ENCODE measurements at regions not wholly inside any gene's neighbourhood (a gene's known extent, or its start where the extent isn't known, plus 50 kb on each side); places are given as distances from the start of the nearest gene placed in this dataset.

DNA sequence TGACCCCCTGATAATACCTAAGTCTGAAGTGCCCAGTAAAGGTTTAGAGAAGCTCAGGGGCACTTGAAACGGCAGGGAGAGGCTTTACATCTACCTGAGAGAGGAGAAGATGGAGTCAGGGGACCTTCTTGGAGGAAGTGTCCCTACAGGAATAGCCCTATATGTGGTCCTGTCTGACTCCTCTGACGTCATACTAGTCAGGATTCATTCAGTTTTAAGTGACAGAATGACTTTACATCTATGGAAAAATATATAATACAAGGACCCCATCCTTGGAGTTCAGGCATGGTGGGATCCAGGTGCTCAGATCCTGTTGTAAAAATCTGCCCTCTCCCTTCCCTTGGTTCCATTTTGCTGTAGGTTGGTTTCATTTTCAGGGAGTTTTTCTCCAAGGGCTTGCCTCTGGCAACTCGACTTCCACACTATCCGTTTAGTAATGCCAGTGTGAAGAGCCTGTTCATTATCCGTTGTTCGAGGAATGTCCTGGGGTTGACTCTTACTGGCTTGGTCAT, 205.6 kb downstream of the IRF8 start:
- DNase-seq (ENCODE audit: low read depth in 4 of 4, low spot score in 3 of 4): no peak

DNA sequence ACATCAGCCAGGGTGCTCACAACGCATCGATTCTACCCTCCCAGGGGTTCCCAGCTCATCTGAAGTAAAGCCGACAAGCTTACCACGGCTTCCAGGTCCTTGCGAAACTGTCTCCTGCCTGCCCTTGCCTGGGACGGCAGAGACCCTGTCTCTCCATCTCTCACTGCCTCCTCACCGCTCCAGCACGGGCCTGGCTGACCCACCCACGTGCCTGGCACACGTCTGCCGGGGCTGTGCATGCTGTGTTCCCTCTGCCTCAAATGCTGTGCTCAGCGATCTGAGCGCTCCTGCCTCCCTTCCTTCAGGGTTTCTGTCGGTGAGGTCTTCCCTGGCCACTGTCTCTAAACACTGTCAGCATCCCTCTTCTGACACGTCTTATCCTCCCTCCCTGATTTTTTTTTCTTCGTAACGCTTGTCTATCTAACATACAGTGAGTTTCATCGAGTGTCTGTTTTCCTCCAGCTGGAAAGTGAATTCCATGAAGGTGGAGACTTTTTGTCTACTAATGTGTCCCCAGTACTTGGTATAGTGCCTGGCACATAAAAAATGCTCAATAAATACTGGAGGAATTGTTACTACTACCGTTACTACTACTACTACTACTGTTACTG, 208.4 kb downstream of the IRF8 start:
- no peak for DNase-seq (ENCODE audit: low read depth in 4 of 4, low spot score in 3 of 4)

DNA sequence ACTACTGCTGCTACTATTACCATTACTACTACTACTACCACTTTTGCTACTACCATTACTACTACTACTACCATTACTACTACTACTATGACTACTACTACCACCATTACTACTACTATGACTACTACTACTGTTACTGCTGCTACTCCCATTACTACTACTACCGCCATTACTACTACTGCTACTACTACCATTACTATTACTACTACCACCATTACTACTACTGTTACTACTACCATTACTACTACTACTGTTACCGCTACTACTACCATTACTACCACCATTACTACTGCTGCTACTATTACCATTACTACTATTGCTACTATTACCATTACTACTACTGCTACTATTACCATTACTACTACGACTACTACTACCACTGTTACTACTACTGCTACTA, 209.1 kb downstream of the IRF8 start:
- no peak for DNase-seq (ENCODE audit: low read depth in 4 of 4, low spot score in 3 of 4)

DNA sequence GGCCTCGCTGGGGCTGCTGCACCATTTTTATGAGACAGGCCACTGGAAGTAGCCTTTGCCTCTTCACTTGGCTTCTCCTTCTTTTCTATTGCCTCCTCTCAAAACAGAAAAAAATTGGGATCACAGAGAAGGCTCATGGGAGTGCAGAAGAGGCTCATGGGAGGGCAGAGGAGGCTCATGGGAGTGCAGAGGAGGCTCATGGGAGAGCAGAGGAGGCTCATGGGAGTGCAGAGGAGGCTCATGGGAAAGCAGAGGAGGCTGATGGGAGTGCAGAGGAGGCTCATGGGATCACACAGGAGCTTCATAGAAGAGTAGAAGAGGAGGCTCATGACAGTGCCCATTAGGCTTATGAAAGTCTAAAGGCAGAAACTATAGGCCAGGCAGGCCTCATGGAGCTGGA, 211.2 kb downstream of the IRF8 start:
- DNase-seq (ENCODE audit: low read depth in 4 of 4, low spot score in 3 of 4): no peak

DNA sequence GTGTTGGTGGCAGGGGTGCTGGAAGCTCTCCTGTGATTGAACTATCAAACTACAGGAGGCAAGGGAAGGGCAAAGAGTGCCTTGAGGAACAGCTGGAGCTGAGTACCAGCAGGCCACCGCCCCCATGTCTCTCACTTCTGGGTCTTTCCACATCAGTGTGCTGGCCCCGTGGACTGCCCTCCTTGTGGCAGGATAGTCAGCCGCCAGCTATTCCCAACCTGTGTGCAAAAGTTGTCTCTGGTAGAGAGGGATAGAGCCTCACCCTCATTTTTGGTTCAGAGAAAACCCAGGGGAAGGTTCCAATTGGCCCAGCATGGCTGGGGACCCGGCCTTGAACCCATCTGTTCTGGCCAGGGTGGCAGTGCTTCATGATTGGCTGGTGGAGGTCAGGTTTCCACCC, 211.8 kb downstream of the IRF8 start:
- no peak for DNase-seq (ENCODE audit: low read depth in 4 of 4, low spot score in 3 of 4)

DNA sequence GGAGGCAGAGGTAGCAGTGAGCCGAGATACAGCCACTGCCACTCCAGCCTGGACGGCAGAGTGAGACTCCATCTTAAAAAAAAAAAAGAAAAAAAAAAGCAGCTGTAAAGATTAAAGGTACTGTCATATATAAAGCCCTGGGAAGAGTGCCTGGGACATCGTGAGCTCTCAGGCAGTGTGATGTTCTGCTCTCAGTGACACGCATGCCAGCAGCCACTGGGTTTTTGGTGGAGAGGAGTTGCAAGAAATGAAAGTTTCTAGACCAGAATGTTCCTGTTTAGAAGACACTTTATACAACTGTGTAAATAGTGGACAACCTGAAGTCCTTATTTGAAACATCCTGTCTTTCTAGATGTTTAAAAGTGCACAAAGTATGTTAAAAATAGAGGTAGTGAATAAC, 213.2 kb downstream of the IRF8 start:
- DNase-seq (ENCODE audit: low read depth in 4 of 4, low spot score in 3 of 4): no peak

DNA sequence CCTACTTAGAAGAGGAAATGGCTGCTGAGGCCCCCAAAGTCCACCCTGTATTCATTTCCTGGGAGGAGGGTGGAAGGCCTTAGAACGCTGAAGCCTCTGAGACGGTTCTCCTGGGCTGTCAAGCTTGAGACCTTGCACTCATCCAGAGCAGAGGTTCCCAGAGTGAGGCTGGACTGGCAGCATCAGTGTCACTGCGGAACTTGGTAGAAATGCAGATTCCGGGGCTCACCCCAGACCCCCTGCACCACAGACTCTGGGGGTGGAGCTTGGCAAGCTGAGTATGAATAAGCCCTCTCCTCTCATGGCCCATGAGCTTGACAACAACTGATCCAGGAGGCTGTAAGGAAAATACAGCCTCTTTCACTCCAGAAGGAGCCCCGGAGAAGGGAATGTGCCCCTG, 218.3 kb downstream of the IRF8 start:
- DNase-seq (ENCODE audit: low read depth in 4 of 4, low spot score in 3 of 4): no peak

DNA sequence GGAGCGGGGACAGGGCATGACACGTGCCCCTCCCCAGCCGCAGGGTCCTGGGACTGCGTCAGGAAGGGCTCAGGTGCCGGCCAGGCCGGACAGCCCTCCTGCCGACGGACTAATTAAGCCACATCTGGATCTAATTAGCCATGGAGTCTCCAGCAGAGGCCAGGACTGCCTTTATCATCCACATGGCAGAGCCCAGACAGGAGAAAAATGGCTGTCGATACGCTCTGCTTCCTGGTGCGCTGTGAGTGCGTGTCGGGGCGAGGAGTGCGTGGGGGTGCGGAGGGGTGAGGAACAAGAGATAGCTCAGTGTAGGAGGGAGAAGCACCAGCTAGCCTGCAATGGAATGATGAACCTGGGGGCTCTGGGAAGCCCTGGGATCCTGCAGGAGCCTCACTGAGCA, 218.8 kb downstream of the IRF8 start:
- DNase-seq (ENCODE audit: low read depth in 4 of 4, low spot score in 3 of 4): no peak

DNA sequence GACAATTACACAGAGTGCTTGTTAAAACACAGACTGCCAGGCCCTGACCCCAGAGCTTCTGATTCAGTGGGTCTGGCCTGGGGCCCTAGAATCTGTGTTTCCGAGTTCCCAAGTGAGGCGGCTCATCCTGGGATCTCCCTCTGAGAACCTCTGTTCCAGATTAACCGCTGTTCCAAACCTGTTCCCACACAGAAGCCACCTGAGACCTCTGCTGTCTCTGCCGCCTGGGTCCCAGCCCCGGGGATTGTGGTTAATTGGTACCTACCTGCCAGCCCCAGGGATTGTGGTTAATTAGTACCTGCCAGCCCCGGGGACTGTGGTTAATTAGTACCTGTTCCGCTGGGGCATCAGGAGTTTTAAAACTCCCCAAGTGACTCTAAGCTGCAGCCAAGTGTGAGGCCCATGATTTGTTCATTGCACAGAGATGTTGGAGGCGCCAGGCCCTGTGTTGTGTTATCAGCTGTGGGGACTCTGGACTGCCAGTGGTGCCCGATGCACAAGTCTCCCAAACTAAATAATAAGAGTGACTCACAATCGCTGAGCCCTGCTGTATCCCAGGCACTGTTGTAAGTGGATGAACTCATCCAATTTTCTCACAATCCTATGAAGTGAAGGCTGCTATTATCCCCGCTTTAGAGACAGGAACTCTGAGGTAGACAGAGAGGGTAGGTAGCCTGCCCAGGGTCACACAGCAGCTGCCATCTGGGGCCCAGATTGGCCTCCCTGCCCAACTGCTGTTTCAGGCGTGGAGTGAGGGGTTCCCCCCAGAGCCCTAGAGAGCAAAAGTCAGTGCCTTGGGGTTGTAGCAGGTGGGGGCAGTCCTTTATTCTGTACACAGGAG, 219.7 kb downstream of the IRF8 start:
- no peak for DNase-seq (ENCODE audit: low read depth in 4 of 4, low spot score in 3 of 4)

DNA sequence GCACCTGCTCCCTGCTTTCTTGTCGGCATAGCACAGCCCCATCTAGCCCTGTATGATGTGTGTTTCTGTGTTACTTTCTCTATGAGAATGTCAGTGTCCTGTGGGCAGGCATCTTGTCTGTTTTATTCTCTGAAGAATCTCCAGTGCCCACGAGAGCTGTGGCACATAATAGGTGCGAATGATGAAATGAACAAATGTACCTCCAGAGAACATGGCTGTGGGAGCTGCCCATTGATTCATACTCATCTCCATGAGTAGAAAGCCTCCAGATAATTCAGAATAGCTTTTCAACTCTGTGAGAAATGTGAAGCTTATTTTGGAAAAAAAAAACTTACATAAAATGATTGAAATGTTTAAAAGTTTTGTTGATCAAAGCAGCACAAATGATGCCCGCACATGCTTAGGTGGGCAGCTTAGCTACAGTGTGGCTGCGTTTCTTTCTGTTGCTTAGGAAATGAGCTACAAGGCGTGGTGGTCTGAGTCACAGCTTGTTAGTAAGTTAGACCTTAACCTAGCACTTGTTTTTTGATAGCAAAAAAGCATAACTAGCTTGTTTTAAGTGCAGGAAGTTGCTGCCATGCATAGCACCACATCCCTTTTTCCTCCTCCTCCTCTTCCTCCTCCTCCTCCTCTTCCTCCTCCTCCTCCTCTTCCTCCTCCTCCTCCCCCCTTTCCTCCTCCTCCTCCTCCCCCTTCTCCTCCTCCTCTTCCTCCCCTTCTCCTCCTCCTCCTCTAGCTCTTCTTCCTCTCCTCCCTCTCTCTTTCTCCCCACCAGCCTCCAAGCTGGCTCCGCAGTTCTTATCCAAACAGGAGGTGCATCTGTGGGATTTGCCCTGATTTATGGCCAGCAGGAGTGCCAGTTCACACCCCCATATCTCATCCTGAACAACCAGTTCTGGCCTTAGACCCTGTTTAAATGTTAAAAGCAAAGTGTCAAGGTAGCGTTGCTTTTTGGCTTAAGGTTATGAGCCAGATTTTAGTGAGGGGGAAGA, 221.5 kb downstream of the IRF8 start:
- DNase-seq (ENCODE audit: low read depth in 4 of 4, low spot score in 3 of 4): no peak

DNA sequence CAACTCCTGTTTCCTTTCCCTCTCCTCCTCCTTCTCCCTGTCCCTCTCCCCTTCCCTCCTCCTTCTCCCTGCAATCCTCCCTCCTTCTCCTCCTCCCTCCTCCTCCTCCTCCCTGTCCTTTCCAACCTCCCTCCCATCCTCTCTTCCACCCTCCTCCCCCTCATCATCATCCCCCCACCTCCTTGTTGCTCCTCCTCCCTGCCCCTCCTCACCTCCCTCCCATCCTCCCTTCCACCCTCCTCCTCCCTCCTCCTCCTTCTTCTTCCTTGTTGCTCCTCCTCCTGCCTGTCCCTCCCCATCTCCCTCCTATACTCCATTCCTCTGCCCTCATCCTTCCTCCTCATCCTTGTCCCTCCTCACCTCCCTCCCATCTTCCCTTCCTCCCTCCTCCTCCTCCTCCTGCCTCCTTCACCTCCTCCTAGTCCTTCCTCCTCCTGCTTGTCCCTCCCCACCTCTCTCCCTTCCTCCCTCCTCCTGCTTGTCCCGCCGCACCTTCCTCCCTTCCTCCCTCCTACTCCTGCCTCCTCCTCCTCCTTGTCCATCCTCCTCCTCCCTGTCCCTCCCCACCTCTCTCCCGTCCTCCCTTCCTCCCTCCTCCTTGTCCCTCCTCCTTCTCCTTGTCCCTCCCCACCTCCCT, 222.5 kb downstream of the IRF8 start:
- DNase-seq (ENCODE audit: low read depth in 4 of 4, low spot score in 3 of 4): no peak

DNA sequence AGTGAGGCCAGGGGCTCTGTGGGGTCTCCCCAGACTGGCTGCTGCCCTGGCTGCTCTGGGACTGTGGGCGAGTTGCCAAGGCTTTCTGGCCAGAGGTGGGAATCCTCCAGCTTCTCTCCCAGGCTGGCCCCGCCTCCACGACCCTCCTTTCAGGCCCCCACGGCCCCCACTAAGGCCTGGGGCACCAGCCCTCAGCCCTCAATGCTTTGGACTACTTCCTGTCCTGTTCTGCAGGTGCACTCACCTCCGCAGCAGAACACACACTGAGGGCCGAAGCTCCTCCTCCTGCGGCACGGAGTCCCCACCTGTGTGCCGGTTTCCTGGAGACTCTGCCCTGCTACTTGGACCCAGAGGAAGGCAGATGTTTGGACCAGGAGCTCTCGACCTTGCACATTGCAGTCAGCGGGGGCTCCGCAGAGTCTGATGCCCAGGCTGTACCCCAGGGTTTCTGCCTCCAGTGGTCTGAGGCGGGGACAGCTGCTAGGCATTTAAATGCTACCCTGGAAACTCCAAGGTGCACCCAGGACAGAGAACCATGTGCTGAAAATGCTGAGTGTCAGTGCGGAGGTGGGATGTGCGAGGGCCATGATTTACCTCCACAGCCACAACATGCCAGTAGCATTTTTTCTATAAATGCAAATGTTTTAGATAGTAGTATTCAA, 223.8 kb downstream of the IRF8 start:
- no peak for DNase-seq (ENCODE audit: low read depth in 4 of 4, low spot score in 3 of 4)

DNA sequence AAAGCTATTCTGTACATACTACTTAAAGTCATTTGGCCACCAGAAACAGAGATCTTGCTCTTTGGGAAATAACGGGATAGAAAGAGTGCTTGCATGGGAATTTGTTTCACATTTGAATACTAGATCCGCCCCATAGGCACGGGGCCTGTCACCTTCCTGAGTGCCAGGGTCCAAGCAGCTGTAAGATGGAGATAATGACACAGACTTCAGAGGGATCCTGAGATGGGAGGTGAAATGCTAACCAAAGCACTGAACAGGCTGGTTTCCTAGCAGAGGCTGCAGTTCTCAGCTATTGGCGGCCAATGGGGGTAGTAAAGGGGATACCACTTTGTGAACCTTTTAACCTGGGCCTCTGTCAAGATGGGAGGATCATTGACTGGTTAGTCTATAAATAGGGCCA, 225.4 kb downstream of the IRF8 start:
- DNase-seq (ENCODE audit: low read depth in 4 of 4, low spot score in 3 of 4): no peak

DNA sequence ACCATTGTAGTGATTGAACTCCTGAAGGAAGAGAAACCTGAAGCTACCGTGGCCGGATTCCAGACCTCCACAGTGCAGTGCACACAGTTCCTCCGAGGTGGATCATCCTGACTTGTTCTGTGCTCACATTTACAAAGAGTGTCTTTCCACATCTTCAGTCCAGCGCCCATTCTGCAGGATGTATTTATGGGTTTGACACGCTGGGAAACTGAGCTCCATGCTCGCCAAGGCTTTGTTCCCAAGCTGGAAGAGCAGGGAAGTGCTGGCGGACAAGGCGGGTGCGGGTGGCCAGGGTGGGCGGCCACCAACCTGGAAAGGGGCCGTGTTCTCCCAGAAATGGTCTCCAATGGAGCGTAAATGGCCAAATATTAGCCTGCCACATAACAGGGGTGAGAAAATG, 227.9 kb downstream of the IRF8 start:
- DNase-seq (ENCODE audit: low read depth in 4 of 4, low spot score in 3 of 4): no peak

DNA sequence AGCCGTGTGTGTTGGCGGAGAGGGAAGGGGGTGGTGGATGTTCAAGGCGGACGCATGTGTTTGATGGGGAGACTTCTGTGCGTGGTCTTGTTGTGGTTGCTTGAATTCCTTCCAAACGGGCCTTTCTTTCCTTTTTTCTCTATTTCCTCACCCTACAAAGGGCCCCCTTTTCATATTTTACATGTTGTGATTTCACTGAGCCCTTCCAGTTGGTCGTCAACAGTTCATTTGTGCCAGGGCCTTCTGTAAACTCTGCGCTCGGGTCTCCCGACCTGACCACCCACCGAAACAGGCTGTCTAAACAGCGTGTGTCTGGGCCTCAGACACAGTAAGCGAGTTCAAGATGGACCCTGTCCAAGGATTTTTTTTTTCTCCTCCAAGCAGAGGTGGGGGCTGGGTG, 228.4 kb downstream of the IRF8 start:
- DNase-seq (ENCODE audit: low read depth in 4 of 4, low spot score in 3 of 4): no peak

DNA sequence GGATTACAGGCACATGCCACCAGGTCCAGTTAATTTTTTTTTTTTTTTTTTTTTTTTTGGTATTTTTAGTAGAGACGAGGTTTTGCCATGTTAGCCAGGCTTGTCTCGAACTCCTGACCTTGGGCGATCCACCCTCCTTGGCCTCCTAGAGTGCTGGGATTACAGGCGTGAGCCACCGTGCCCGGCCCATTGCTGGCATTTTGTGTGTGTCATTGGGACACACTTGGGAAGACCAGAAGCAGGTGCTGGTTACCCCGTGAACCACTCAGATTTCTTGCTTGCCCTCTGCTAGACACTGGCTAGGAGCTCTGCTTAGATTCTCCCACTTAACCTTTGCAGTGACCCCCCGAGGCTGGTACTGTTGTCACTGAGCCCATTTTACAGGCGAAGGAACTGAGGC, 229.3 kb downstream of the IRF8 start:
- DNase-seq (ENCODE audit: low read depth in 4 of 4, low spot score in 3 of 4): no peak

DNA sequence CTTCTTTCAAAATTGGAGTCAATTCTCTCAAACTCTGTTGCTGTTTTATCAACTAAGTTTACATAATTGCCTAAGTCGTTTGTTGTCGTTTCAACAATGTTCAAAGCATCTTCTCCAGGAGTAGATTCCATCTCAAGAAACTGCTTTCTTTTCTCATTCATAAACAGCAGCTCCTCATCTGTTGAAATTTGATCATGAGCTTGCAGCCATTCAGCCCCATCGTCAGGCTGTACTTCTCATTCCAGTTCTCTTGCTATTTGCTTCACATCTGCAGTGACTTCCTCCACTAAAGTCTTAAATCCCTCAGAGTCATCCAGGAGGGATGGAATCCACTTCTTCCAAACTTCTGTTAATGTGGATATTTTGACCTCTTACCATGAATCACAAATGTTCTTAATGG, 230.6 kb downstream of the IRF8 start:
- no peak for DNase-seq (ENCODE audit: low read depth in 4 of 4, low spot score in 3 of 4)

DNA sequence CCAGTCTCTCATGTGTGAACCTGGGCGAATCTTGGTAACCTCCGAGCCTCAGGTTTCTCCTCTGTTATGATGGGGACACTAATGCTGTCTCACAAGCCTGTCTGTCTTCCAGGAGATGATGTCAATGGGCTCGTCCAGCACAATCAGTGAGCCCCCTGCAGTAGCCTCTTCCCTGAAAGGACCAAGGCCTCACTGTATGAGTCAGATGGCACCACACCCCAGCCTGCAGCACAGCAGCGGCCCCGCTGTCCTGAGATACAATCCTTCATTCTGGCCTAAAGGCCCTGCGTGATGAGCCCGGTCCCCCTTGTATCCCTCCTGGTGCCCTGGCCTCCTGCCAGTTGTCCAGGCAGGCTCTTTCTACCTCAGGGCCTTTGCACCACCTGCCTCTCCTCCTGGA, 234.4 kb downstream of the IRF8 start:
- DNase-seq (ENCODE audit: low read depth in 4 of 4, low spot score in 3 of 4): no peak

DNA sequence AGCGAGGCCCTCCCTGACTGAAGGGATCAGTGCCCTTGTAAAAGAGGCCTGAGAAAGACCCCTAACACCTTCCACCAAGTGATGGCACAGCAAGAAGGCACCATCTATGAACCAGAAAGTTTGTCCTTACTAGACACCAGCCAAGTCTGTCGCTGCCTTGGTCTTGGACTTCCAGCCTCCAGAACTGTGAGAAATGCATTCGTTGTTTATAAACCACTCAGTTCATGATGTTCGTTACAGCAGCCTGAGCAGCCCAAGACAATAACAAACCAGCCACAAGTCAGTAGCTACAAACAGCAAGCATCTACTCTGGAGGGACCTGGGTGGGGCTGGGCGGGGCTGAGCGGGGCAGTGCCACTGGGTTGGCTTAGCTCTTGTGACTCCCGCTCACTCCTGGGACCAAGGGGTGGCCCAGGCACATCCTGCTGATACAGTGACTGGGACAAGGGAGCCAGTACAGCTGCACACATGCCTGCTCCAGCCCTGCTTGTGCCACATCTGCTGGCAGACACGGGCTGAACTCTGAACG, 234.9 kb downstream of the IRF8 start:
- no peak for DNase-seq (ENCODE audit: low read depth in 4 of 4, low spot score in 3 of 4)
